ENCODE measurements at regions not wholly inside any gene's neighbourhood (a gene's known extent, or its start where the extent isn't known, plus 50 kb on each side); places are given as distances from the start of the nearest gene placed in this dataset.

DNA sequence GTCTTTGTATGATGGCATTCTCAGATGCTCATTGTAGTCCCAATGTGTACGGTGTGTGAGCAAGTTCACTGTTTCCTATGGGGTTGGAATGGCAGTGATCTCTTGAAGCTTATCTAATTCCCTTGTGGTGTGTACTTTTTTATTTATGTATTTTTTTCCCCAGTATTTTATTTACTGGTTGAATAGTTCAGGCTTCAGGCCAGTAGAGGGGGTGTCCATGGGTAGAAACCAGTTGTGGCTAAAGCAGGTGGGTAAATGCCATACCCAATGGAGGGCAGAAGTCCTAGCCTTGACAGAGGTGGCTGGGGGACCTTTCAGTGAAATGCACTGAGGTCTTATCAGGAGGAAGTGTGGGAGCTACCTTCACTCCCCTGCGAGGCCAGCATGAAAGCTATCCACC is 351.4 kb upstream of the CWC22 start:
- H3K27ac ChIP-seq (ENCODE audit: low read length): no peak overlapping the region
- H3K79me2 ChIP-seq (replicated peaks; ENCODE audit: insufficient read depth, low read length): no peaks in the 10 kb centered on the region
- TF ChIP-seq, protein P1, sequence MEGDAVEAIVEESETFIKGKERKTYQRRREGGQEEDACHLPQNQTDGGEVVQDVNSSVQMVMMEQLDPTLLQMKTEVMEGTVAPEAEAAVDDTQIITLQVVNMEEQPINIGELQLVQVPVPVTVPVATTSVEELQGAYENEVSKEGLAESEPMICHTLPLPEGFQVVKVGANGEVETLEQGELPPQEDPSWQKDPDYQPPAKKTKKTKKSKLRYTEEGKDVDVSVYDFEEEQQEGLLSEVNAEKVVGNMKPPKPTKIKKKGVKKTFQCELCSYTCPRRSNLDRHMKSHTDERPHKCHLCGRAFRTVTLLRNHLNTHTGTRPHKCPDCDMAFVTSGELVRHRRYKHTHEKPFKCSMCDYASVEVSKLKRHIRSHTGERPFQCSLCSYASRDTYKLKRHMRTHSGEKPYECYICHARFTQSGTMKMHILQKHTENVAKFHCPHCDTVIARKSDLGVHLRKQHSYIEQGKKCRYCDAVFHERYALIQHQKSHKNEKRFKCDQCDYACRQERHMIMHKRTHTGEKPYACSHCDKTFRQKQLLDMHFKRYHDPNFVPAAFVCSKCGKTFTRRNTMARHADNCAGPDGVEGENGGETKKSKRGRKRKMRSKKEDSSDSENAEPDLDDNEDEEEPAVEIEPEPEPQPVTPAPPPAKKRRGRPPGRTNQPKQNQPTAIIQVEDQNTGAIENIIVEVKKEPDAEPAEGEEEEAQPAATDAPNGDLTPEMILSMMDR (IDR thresholded peaks at IDR 0.05; ENCODE audit: poor library complexity, severe bottlenecking): no peak
- TF ChIP-seq RAD21 (conservative IDR thresholded peaks at IDR 0.05) (no peak), EZH2 (IDR thresholded peaks at IDR 0.05; ENCODE audit: borderline replicate concordance, insufficient read depth, low read length, poor library complexity, severe bottlenecking) (no peak), EP300 (conservative IDR thresholded peaks at IDR 0.05; ENCODE audit: poor library complexity, severe bottlenecking) (no peak), SMC3 (conservative IDR thresholded peaks at IDR 0.05; ENCODE audit: poor library complexity) (no peak), POLR2AphosphoS5 (IDR thresholded peaks at IDR 0.05) (no peak)
- TF ChIP-seq, protein P2, sequence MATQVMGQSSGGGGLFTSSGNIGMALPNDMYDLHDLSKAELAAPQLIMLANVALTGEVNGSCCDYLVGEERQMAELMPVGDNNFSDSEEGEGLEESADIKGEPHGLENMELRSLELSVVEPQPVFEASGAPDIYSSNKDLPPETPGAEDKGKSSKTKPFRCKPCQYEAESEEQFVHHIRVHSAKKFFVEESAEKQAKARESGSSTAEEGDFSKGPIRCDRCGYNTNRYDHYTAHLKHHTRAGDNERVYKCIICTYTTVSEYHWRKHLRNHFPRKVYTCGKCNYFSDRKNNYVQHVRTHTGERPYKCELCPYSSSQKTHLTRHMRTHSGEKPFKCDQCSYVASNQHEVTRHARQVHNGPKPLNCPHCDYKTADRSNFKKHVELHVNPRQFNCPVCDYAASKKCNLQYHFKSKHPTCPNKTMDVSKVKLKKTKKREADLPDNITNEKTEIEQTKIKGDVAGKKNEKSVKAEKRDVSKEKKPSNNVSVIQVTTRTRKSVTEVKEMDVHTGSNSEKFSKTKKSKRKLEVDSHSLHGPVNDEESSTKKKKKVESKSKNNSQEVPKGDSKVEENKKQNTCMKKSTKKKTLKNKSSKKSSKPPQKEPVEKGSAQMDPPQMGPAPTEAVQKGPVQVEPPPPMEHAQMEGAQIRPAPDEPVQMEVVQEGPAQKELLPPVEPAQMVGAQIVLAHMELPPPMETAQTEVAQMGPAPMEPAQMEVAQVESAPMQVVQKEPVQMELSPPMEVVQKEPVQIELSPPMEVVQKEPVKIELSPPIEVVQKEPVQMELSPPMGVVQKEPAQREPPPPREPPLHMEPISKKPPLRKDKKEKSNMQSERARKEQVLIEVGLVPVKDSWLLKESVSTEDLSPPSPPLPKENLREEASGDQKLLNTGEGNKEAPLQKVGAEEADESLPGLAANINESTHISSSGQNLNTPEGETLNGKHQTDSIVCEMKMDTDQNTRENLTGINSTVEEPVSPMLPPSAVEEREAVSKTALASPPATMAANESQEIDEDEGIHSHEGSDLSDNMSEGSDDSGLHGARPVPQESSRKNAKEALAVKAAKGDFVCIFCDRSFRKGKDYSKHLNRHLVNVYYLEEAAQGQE (IDR thresholded peaks at IDR 0.05; ENCODE audit: borderline replicate concordance): no peak
- no peak overlapping the region for H3K4me2 ChIP-seq (ENCODE audit: low read length)
- no peaks in the 10 kb centered on the region for H3K9me3 ChIP-seq (ENCODE audit: low read length)
- no peak overlapping the region for H2AFZ ChIP-seq (ENCODE audit: low read depth, low read length)
- no peaks in the 10 kb centered on the region for H3K27me3 ChIP-seq (ENCODE audit: insufficient read depth, low read depth, low read length)
- no peaks in the 10 kb centered on the region for H3K36me3 ChIP-seq (ENCODE audit: insufficient read depth, low read length)
- H3K9me2 ChIP-seq (ENCODE audit: insufficient read depth, low read length): no peaks in the 10 kb centered on the region
- no peaks in the 10 kb centered on the region for H3F3A ChIP-seq (ENCODE audit: insufficient read depth, low read length, poor library complexity, severe bottlenecking)
- H3K4me3 ChIP-seq (ENCODE audit: low read length): no peak overlapping the region
- H4K20me1 ChIP-seq (ENCODE audit: insufficient read depth): no peaks in the 10 kb centered on the region
- no peak overlapping the region for H3K9ac ChIP-seq (ENCODE audit: low read length)

DNA sequence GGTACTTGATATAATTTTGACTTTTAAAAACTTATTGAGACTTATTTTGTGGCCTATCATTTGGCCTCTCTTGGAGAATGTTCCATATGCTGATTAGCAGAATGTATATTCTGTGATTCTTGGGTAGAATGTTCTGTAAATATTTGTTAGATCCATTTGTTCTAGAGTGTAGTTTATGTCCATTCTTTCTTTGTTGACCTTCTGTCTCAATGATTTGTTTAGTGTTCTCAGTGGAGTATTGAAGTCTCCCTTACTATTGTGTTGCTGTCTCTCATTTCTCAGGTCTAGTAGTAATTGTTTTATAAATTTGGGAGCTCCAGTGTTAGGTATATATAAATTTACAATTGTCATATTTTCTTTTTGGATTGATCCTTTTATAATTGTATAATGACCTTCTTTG is 349.6 kb upstream of the CWC22 start:
- Histone ChIP-seq H3K9ac (ENCODE audit: low read length) (no peak overlapping the region), H3K4me2 (ENCODE audit: low read length) (no peak overlapping the region), H4K20me1 (ENCODE audit: insufficient read depth) (no peaks in the 10 kb centered on the region), H3F3A (ENCODE audit: insufficient read depth, low read length, poor library complexity, severe bottlenecking) (no peaks in the 10 kb centered on the region), H2AFZ (ENCODE audit: low read depth, low read length) (no peak overlapping the region), H3K27me3 (ENCODE audit: insufficient read depth, low read depth, low read length) (no peaks in the 10 kb centered on the region), H3K9me3 (ENCODE audit: low read length) (no peaks in the 10 kb centered on the region), H3K27ac (ENCODE audit: low read length) (no peak overlapping the region), H3K36me3 (ENCODE audit: insufficient read depth, low read length) (no peaks in the 10 kb centered on the region), H3K79me2 (replicated peaks; ENCODE audit: insufficient read depth, low read length) (no peaks in the 10 kb centered on the region), H3K9me2 (ENCODE audit: insufficient read depth, low read length) (no peaks in the 10 kb centered on the region), H3K4me3 (ENCODE audit: low read length) (no peak overlapping the region)
- no peak for TF ChIP-seq RAD21 (conservative IDR thresholded peaks at IDR 0.05)
- TF ChIP-seq, protein P1 (IDR thresholded peaks at IDR 0.05; ENCODE audit: poor library complexity, severe bottlenecking): no peak
- no peak for TF ChIP-seq EZH2 (IDR thresholded peaks at IDR 0.05; ENCODE audit: borderline replicate concordance, insufficient read depth, low read length, poor library complexity, severe bottlenecking)
- no peak for TF ChIP-seq SMC3 (conservative IDR thresholded peaks at IDR 0.05; ENCODE audit: poor library complexity)
- TF ChIP-seq, protein P2 (IDR thresholded peaks at IDR 0.05; ENCODE audit: borderline replicate concordance): no peak
- no peak for TF ChIP-seq EP300 (conservative IDR thresholded peaks at IDR 0.05; ENCODE audit: poor library complexity, severe bottlenecking)
- TF ChIP-seq MXI1 (conservative IDR thresholded peaks at IDR 0.05; ENCODE audit: poor library complexity, severe bottlenecking): no peak
- no peak for TF ChIP-seq TAF1 (IDR thresholded peaks at IDR 0.05; ENCODE audit: low read depth)
- TF ChIP-seq POLR2AphosphoS5 (IDR thresholded peaks at IDR 0.05): no peak

Data from neural cell (in vitro differentiated cells).